HepG2 (cell line): ENCODE measurements at regions not wholly inside any gene's neighbourhood (a gene's known extent, or its start where the extent isn't known, plus 50 kb on each side); places are given as distances from the start of the nearest gene placed in this dataset.

Experiments used
- ESRRA ChIP-seq: sonication (generic); formaldehyde crosslinking; IDR thresholded peaks from 2 replicates; pipeline ENCODE4 v1.5.1; 2020; ENCODE audit warnings: mild to moderate bottlenecking, low read depth, missing genetic modification reagents
- POLR2AphosphoS5 ChIP-seq: IDR thresholded peaks from 2 replicates; pipeline ENCODE4 v1.6.1; 2012; ENCODE audit warnings: low read depth, low read length
- RAD21 ChIP-seq: fragments of 450-650 bp; formaldehyde crosslinking; IDR thresholded peaks from 2 replicates; pipeline ENCODE4 v1.5.0; 2020; ENCODE audit warnings: mild to moderate bottlenecking
- SIN3A ChIP-seq: IDR thresholded peaks from 2 replicates; pipeline ENCODE4 v1.6.1; 2011; ENCODE audit warnings: low read depth, mild to moderate bottlenecking, control low read depth, low read length, borderline replicate concordance
- ZNF335 ChIP-seq: sonication (generic); formaldehyde crosslinking; IDR thresholded peaks from 2 replicates; pipeline ENCODE4 v1.4.0; 2020; ENCODE audit warnings: missing genetic modification reagents
- ZNF350 ChIP-seq: sonication (generic); formaldehyde crosslinking; IDR thresholded peaks from 2 replicates; pipeline ENCODE4 v1.4.0; 2020; ENCODE audit warnings: mild to moderate bottlenecking, low read depth, missing genetic modification reagents, borderline replicate concordance
- TF ChIP-seq, protein P1 (sequence below): sonication (generic); formaldehyde crosslinking; IDR thresholded peaks from 2 replicates; pipeline ENCODE4 v1.5.0; 2020; ENCODE audit warnings: mild to moderate bottlenecking, missing genetic modification reagents, moderate library complexity
- TF ChIP-seq, protein P2 (sequence below), 2 experiments: fragments of 450-650 bp in 1 of 2; sonication (generic) in 1 of 2; formaldehyde crosslinking; IDR thresholded peaks; 2 replicates each; pipeline versions ENCODE4 v1.5.0 to v1.8.0; 2020 to 2022; ENCODE audit warnings: mild to moderate bottlenecking in 1 of 2, missing genetic modification reagents in 1 of 2
- TF ChIP-seq, protein P3 (sequence below): IDR thresholded peaks from 2 replicates; pipeline ENCODE4 v1.6.1; 2016; ENCODE audit warnings: mild to moderate bottlenecking, missing biosample characterization, missing genetic modification reagents
- TF ChIP-seq, protein P4 (sequence below): sonication (generic); formaldehyde crosslinking; IDR thresholded peaks from 2 replicates; pipeline ENCODE4 v1.4.0; 2020; ENCODE audit warnings: missing genetic modification reagents

DNA sequence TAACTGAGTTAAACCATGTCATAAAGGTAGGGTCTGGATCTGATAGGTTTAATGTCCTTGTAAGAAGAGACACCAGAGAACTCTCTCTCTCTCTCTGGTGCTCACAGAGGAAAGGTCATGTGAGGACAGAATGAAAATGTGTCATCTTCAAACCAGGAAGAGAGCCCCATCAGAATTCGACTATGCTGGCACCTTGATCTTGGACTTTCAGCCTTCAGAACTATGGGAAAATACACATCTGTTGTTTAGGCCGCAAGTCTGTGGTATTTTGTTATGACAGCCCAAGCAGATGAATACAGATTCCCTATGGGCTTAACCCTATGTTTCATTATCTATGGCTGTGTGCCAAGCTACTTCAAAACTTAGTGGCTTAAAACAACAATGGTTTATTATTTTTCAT, 105.5 kb upstream of the DDIT4L start:
- TF ChIP-seq ZNF350 (CRISPR knock-in tag) (no peak), ESRRA (CRISPR knock-in tag) (no peak), SIN3A (no peak), RAD21 (no peak), POLR2AphosphoS5 (no peak), ZNF335 (CRISPR knock-in tag) (no peak)
- TF ChIP-seq, protein P1, sequence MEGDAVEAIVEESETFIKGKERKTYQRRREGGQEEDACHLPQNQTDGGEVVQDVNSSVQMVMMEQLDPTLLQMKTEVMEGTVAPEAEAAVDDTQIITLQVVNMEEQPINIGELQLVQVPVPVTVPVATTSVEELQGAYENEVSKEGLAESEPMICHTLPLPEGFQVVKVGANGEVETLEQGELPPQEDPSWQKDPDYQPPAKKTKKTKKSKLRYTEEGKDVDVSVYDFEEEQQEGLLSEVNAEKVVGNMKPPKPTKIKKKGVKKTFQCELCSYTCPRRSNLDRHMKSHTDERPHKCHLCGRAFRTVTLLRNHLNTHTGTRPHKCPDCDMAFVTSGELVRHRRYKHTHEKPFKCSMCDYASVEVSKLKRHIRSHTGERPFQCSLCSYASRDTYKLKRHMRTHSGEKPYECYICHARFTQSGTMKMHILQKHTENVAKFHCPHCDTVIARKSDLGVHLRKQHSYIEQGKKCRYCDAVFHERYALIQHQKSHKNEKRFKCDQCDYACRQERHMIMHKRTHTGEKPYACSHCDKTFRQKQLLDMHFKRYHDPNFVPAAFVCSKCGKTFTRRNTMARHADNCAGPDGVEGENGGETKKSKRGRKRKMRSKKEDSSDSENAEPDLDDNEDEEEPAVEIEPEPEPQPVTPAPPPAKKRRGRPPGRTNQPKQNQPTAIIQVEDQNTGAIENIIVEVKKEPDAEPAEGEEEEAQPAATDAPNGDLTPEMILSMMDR (CRISPR knock-in tag) = no peak
- TF ChIP-seq, protein P2, sequence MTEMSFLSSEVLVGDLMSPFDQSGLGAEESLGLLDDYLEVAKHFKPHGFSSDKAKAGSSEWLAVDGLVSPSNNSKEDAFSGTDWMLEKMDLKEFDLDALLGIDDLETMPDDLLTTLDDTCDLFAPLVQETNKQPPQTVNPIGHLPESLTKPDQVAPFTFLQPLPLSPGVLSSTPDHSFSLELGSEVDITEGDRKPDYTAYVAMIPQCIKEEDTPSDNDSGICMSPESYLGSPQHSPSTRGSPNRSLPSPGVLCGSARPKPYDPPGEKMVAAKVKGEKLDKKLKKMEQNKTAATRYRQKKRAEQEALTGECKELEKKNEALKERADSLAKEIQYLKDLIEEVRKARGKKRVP (CRISPR knock-in tag; IDR thresholded peaks at IDR 0.05) = no peak
- TF ChIP-seq, protein P3, sequence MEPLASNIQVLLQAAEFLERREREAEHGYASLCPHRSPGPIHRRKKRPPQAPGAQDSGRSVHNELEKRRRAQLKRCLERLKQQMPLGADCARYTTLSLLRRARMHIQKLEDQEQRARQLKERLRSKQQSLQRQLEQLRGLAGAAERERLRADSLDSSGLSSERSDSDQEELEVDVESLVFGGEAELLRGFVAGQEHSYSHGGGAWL (CRISPR knock-in tag) = no peak
- TF ChIP-seq, protein P4, sequence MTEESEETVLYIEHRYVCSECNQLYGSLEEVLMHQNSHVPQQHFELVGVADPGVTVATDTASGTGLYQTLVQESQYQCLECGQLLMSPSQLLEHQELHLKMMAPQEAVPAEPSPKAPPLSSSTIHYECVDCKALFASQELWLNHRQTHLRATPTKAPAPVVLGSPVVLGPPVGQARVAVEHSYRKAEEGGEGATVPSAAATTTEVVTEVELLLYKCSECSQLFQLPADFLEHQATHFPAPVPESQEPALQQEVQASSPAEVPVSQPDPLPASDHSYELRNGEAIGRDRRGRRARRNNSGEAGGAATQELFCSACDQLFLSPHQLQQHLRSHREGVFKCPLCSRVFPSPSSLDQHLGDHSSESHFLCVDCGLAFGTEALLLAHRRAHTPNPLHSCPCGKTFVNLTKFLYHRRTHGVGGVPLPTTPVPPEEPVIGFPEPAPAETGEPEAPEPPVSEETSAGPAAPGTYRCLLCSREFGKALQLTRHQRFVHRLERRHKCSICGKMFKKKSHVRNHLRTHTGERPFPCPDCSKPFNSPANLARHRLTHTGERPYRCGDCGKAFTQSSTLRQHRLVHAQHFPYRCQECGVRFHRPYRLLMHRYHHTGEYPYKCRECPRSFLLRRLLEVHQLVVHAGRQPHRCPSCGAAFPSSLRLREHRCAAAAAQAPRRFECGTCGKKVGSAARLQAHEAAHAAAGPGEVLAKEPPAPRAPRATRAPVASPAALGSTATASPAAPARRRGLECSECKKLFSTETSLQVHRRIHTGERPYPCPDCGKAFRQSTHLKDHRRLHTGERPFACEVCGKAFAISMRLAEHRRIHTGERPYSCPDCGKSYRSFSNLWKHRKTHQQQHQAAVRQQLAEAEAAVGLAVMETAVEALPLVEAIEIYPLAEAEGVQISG (CRISPR knock-in tag) = no peak
